ENCODE measurements at regions not wholly inside any gene's neighbourhood (a gene's known extent, or its start where the extent isn't known, plus 50 kb on each side); places are given as distances from the start of the nearest gene placed in this dataset.

- no peaks in the 10 kb centered on the region for H3K4me1 ChIP-seq (ENCODE audit: insufficient read depth, low read length, severe bottlenecking)
- no peak overlapping the region for H3K9ac ChIP-seq (ENCODE audit: low read length)
- H3K27ac ChIP-seq (ENCODE audit: low read depth, low read length, poor library complexity, severe bottlenecking), result no peak overlapping the region
- no peaks in the 10 kb centered on the region for H3K9me2 ChIP-seq (ENCODE audit: low read depth, low read length)
- no peaks in the 10 kb centered on the region for H3F3A ChIP-seq (ENCODE audit: insufficient read depth, low read length)
- H3K4me2 ChIP-seq (ENCODE audit: low read length), result no peak overlapping the region
- no peaks in the 10 kb centered on the region for H4K20me1 ChIP-seq (ENCODE audit: insufficient read depth, low read length)
- H2AFZ ChIP-seq (ENCODE audit: low read length), result no peak overlapping the region
- H3K79me2 ChIP-seq (ENCODE audit: insufficient read depth, low read length), result no peaks in the 10 kb centered on the region
- H3K4me3 ChIP-seq (ENCODE audit: low read depth, low read length, poor library complexity, severe bottlenecking), result no peak overlapping the region
- no peaks in the 10 kb centered on the region for H3K9me3 ChIP-seq (ENCODE audit: low read length)
- no peaks in the 10 kb centered on the region for H3K27me3 ChIP-seq (ENCODE audit: insufficient read depth, low read length)
- H3K36me3 ChIP-seq (ENCODE audit: insufficient read depth, low read length), result no peaks in the 10 kb centered on the region
- TF ChIP-seq EZH2 (IDR thresholded peaks at IDR 0.05; ENCODE audit: borderline replicate concordance, low read length) (no peak), CTCF (IDR thresholded peaks at IDR 0.05; ENCODE audit: low read length) (no peak)
These were observed 211.2 kb upstream of the PODXL start for GRCh38 chr7:131767591-131767990.

DNA sequence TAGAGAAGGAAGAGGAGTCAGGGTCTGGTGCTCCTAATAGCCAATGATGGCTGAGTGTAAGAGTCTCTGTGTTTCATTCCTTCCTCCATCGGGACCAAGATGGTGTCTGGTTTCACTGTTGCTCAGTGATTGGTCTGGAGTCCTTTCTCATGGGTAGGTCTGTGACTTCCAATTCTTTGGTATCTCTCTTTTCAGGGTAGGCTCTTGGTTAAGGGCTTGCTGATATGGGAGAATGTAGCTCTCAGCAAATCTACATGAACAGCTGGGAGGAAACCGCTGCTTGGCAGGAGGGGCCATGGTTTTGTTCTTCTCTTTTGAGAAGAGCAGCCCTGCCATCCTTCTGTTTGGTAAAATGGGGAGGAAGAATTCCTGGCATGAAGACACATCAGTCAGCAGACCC is 209.1 kb upstream of the PODXL start:
- H3K4me1 ChIP-seq (ENCODE audit: insufficient read depth, low read length, severe bottlenecking), result no peaks in the 10 kb centered on the region
- no peak for TF ChIP-seq EZH2 (IDR thresholded peaks at IDR 0.05; ENCODE audit: borderline replicate concordance, low read length)
- no peak for TF ChIP-seq CTCF (IDR thresholded peaks at IDR 0.05; ENCODE audit: low read length)
- H3K27ac ChIP-seq (ENCODE audit: low read depth, low read length, poor library complexity, severe bottlenecking), result no peak overlapping the region
- H3K4me2 ChIP-seq (ENCODE audit: low read length), result no peak overlapping the region
- H3K9ac ChIP-seq (ENCODE audit: low read length), result no peak overlapping the region
- no peaks in the 10 kb centered on the region for H3K9me3 ChIP-seq (ENCODE audit: low read length)
- H3K36me3 ChIP-seq (ENCODE audit: insufficient read depth, low read length), result no peaks in the 10 kb centered on the region
- H3K9me2 ChIP-seq (ENCODE audit: low read depth, low read length), result no peaks in the 10 kb centered on the region
- no peaks in the 10 kb centered on the region for H3K27me3 ChIP-seq (ENCODE audit: insufficient read depth, low read length)
- no peaks in the 10 kb centered on the region for H3K79me2 ChIP-seq (ENCODE audit: insufficient read depth, low read length)
- H4K20me1 ChIP-seq (ENCODE audit: insufficient read depth, low read length), result no peaks in the 10 kb centered on the region
- H3K4me3 ChIP-seq (ENCODE audit: low read depth, low read length, poor library complexity, severe bottlenecking), result no peak overlapping the region
- H2AFZ ChIP-seq (ENCODE audit: low read length), result no peak overlapping the region
- H3F3A ChIP-seq (ENCODE audit: insufficient read depth, low read length), result no peaks in the 10 kb centered on the region

GRCh38 chr7:131764143-131764775 is 207.8 kb upstream of the PODXL start:
- H2AFZ ChIP-seq (ENCODE audit: low read length), result no peak overlapping the region
- H3K4me2 ChIP-seq (ENCODE audit: low read length), result no peak overlapping the region
- H3F3A ChIP-seq (ENCODE audit: insufficient read depth, low read length), result no peaks in the 10 kb centered on the region
- H3K4me1 ChIP-seq (ENCODE audit: insufficient read depth, low read length, severe bottlenecking), result no peaks in the 10 kb centered on the region
- TF ChIP-seq EZH2 (IDR thresholded peaks at IDR 0.05; ENCODE audit: borderline replicate concordance, low read length) (no peak), CTCF (IDR thresholded peaks at IDR 0.05; ENCODE audit: low read length) (no peak)
- no peaks in the 10 kb centered on the region for H3K79me2 ChIP-seq (ENCODE audit: insufficient read depth, low read length)
- H4K20me1 ChIP-seq (ENCODE audit: insufficient read depth, low read length), result no peaks in the 10 kb centered on the region
- peaks cover 3% of the 10 kb centered on the region; the same call in 1 of the 2 replicates for H3K27me3 ChIP-seq (ENCODE audit: insufficient read depth, low read length)
- H3K36me3 ChIP-seq (ENCODE audit: insufficient read depth, low read length), result no peaks in the 10 kb centered on the region
- H3K4me3 ChIP-seq (ENCODE audit: low read depth, low read length, poor library complexity, severe bottlenecking), result no peak overlapping the region
- H3K9me3 ChIP-seq (ENCODE audit: low read length), result no peaks in the 10 kb centered on the region
- no peak overlapping the region for H3K9ac ChIP-seq (ENCODE audit: low read length)
- H3K27ac ChIP-seq (ENCODE audit: low read depth, low read length, poor library complexity, severe bottlenecking), result no peak overlapping the region
- no peaks in the 10 kb centered on the region for H3K9me2 ChIP-seq (ENCODE audit: low read depth, low read length)
